Endothelial cell of umbilical vein (primary cell): ENCODE measurements at regions not wholly inside any gene's neighbourhood (a gene's known extent, or its start where the extent isn't known, plus 50 kb on each side); places are given as distances from the start of the nearest gene placed in this dataset.

Experiments
- BruUV-seq: library from RNA; stranded (reverse); fragments of 400-500 nt; replicated peaks from 2 replicates; lab custom pipeline; 2021; lab: Mats Ljungman, UMichigan
- CTCF ChIA-PET: fragments of 300-600, 350-600 bp; sonication (Branson Sonifier 250); formaldehyde crosslinking; loops from one replicate; lab custom pipeline; 2021; ENCODE audit warnings: antibody characterized with exemption, inconsistent platforms; lab: Charles Lee
- POLR2A ChIA-PET: fragments of 300-600, 350-600 bp; sonication (Branson Sonifier 250); formaldehyde crosslinking; loops from one replicate; lab custom pipeline; 2021; ENCODE audit warnings: antibody characterized with exemption, inconsistent platforms; lab: Charles Lee
- DNase-seq: peaks from one replicate; pipeline ENCODE4 v3.0.0-alpha.2; 2011; ENCODE audit warnings: low read depth, low spot score
- FAIRE-seq: peaks from 2 replicates; lab custom pipeline; 2011; peaks lifted over from hg19 to GRCh38; lab: Jason Lieb, UNC
- H2AFZ ChIP-seq: 2 replicates; pipeline ENCODE4 v1.6.0; 2012; ENCODE audit warnings: low read depth, low read length, control low read depth, inconsistent platforms
- H3K27ac ChIP-seq: 2 replicates; pipeline ENCODE4 v1.5.1; 2011; ENCODE audit warnings: low read depth, mild to moderate bottlenecking, control low read depth, low read length, moderate library complexity; ENCODE audit not compliant: insufficient read depth
- H3K27me3 ChIP-seq, 2 experiments: 2 replicates each; pipeline versions ENCODE4 v1.6.0 to v1.6.1; 2011; ENCODE audit warnings: low read length in 2 of 2, mixed read lengths in 1 of 2; ENCODE audit not compliant: control insufficient read depth in 2 of 2, insufficient read depth in 2 of 2
- H3K36me3 ChIP-seq, 2 experiments: 2 replicates in 1 of 2; 3 replicates in 1 of 2; pipeline ENCODE4 v1.5.1; 2011; ENCODE audit warnings: low read length in 2 of 2, mild to moderate bottlenecking in 1 of 2, moderate library complexity in 1 of 2; ENCODE audit not compliant: control insufficient read depth in 2 of 2, insufficient read depth in 2 of 2; ENCODE audit errors: extremely low read depth in 1 of 2
- H3K4me1 ChIP-seq: 3 replicates; pipeline ENCODE4 v1.5.1; 2011; ENCODE audit warnings: mild to moderate bottlenecking, low read length; ENCODE audit not compliant: control insufficient read depth, insufficient read depth; ENCODE audit errors: extremely low read depth
- H3K4me2 ChIP-seq: 2 replicates; pipeline ENCODE4 v1.6.1; 2011; ENCODE audit warnings: low read length, control low read depth, mixed read lengths; ENCODE audit not compliant: insufficient read depth
- H3K4me3 ChIP-seq, 3 experiments: fragments of 200-600 bp in 1 of 3; sonication (generic), shearing (Covaris generic) in 1 of 3; replicated peaks in 1 of 3; 2 replicates each; pipeline ENCODE4 v1.5.1; 2011 to 2016; ENCODE audit warnings: control low read depth in 3 of 3, low read length in 3 of 3, mild to moderate bottlenecking in 2 of 3, inconsistent platforms in 1 of 3, low read depth in 1 of 3, moderate library complexity in 1 of 3; ENCODE audit not compliant: insufficient read depth in 1 of 3
- H3K79me2 ChIP-seq: 2 replicates; pipeline ENCODE4 v1.6.0; 2012; ENCODE audit warnings: low read length, inconsistent platforms; ENCODE audit not compliant: control insufficient read depth, insufficient read depth
- H3K9ac ChIP-seq: replicated peaks from 2 replicates; pipeline ENCODE3; 2011; ENCODE audit warnings: low read length, control low read depth; ENCODE audit not compliant: insufficient read depth; ENCODE audit errors: extremely low read depth
- H3K9me1 ChIP-seq: replicated peaks from 3 replicates; pipeline ENCODE4 v1.6.0; 2011; ENCODE audit warnings: mild to moderate bottlenecking, low read length; ENCODE audit not compliant: control insufficient read depth, insufficient read depth; ENCODE audit errors: extremely low read depth
- H3K9me3 ChIP-seq: replicated peaks from 2 replicates; pipeline ENCODE4 v1.5.1; 2012; ENCODE audit warnings: low read length, inconsistent platforms; ENCODE audit not compliant: control insufficient read depth, insufficient read depth
- H4K20me1 ChIP-seq: replicated peaks from 2 replicates; pipeline ENCODE3; 2011; ENCODE audit warnings: mild to moderate bottlenecking, low read length; ENCODE audit not compliant: control insufficient read depth, insufficient read depth; ENCODE audit errors: extremely low read depth
- CTCF ChIP-seq, 2 donors: IDR thresholded peaks; 1 replicate in 1 of 2; 2 replicates in 1 of 2; pipeline ENCODE4 v1.5.1; 2011; ENCODE audit warnings: low read length in 2 of 2, mild to moderate bottlenecking in 2 of 2, moderate library complexity in 2 of 2, control low read depth in 1 of 2, inconsistent platforms in 1 of 2, low read depth in 1 of 2; ENCODE audit not compliant: insufficient read depth in 1 of 2; ENCODE audit errors: extremely low read depth in 1 of 2
- EZH2 ChIP-seq: IDR thresholded peaks from 2 replicates; pipeline ENCODE4 v1.6.1; 2012; ENCODE audit warnings: borderline replicate concordance, low read depth, mild to moderate bottlenecking, moderate library complexity, low read length, inconsistent platforms; ENCODE audit not compliant: severe bottlenecking
- FOS ChIP-seq: IDR thresholded peaks from 2 replicates; pipeline ENCODE4 v1.6.1; 2011; ENCODE audit warnings: mild to moderate bottlenecking, low read length, moderate library complexity, borderline replicate concordance; ENCODE audit not compliant: insufficient read depth
- GATA2 ChIP-seq: IDR thresholded peaks from 2 replicates; pipeline ENCODE4 v1.7.0; 2011; ENCODE audit warnings: low read depth, mild to moderate bottlenecking, moderate library complexity, mixed read lengths, low read length; ENCODE audit not compliant: insufficient read length, insufficient read depth
- JUN ChIP-seq: IDR thresholded peaks from 2 replicates; pipeline ENCODE4 v1.6.1; 2011; ENCODE audit warnings: borderline replicate concordance, low read depth; ENCODE audit not compliant: insufficient read length, insufficient read depth
- MAX ChIP-seq: IDR thresholded peaks from 2 replicates; pipeline ENCODE4 v1.6.1; 2011; ENCODE audit not compliant: insufficient read depth, insufficient read length
- MYC ChIP-seq: IDR thresholded peaks from one replicate; pipeline ENCODE4 v1.6.1; 2011; ENCODE audit warnings: mild to moderate bottlenecking, low read depth, low read length
- POLR2A ChIP-seq: IDR thresholded peaks from 2 replicates; pipeline ENCODE4 v1.6.1; 2012; ENCODE audit warnings: low read depth, mild to moderate bottlenecking, control low read depth, low read length
- POLR2AphosphoS5 ChIP-seq: IDR thresholded peaks from 2 replicates; pipeline ENCODE4 v1.6.1; 2012; ENCODE audit warnings: low read depth, mild to moderate bottlenecking, control low read depth, low read length, moderate library complexity; ENCODE audit not compliant: insufficient read depth
- dilution Hi-C: fragments of 300-500 bp; cut with MboI; formaldehyde crosslinking; loops from one replicate; pipeline ENCODE4 v1.15.0; 2019; ENCODE audit warnings: low sequenced_read_pairs; ENCODE audit not compliant: extremely low pct_ligation_motif_present
- intact Hi-C: fragments of 100-400 bp; cut with micrococcal nuclease; formaldehyde crosslinking; loops from one replicate; pipeline ENCODE4 v1.10.0; 2022

DNA sequence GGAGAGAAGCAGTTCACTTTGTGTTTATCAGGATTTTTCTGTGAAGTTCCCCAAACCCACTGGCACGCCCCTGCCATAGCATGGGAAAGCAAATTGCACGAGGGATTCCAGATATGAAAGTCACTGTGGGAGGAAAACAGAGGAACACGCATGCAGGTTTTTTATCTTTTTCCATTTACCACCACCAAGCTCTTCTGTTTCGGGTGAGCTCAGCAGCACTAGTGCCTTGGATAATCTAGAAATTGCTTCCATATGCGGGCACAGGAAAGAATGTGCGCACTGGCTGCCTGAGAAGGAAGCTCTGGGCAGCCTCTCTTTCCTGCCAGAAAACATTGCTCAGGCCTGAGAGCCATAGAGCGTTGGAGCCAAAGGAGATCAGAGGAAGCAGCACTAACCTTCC is 65.9 kb upstream of the WIPF1 start:
- FAIRE-seq (peak; percentile 92), DNase-seq (peak; percentile 68)
- intact Hi-C loops (no loop called here), dilution Hi-C loops (no loop called here)
- CTCF ChIA-PET = interaction anchor here (0.6 to 1.5 kb wide), 8 partner anchors 9 to 108 kb away, joined by 3 to 6 read pairs (median 4); no protein-coding TSS in a partner anchor
- Histone ChIP-seq H3K4me1 (peaks cover 14% of the 10 kb centered on the region), H3K27ac (no peak overlapping the region), H4K20me1 (no peaks in the 10 kb centered on the region), H3K27me3 (no peaks in the 10 kb centered on the region), H3K4me3 (no peak overlapping the region), H3K36me3 (no peaks in the 10 kb centered on the region), H3K9ac (no peak overlapping the region), H3K9me1 (no peaks in the 10 kb centered on the region), H2AFZ (no peak overlapping the region), H3K4me2 (no peak overlapping the region), H3K79me2 (no peaks in the 10 kb centered on the region), H3K9me3 (no peaks in the 10 kb centered on the region)
- no peak for TF ChIP-seq POLR2A
- TF ChIP-seq GATA2 = no peak
- POLR2A ChIA-PET = interaction anchor here (0.6 kb wide), 1 partner anchor 106 kb away, joined by 4 read pairs; no protein-coding TSS in a partner anchor
- BruUV-seq = no TSS peak

- H3K4me1 ChIP-seq = peaks cover 14% of the 10 kb centered on the region
- no peak overlapping the region for H3K27ac ChIP-seq
- BruUV-seq = no TSS peak
These were observed 65.3 kb upstream of the WIPF1 start for GRCh38 chr2:174662859-174663258.

More at GRCh38 chr2:174662859-174663258, 65.3 kb upstream of the WIPF1 start:
- no peaks in the 10 kb centered on the region for H3K36me3 ChIP-seq
- CTCF ChIA-PET = interaction anchor here (0.6 to 1.5 kb wide), 5 partner anchors 19 to 108 kb away, joined by 3 to 6 read pairs (median 4); no protein-coding TSS in a partner anchor
- POLR2A ChIA-PET = no interaction called here
- dilution Hi-C loops (no loop called here), intact Hi-C loops (no loop called here)
- TF ChIP-seq MAX (no peak), EZH2 (no peak), CTCF (IDR thresholded peaks at IDR 0.05; ENCODE audit: extremely low read depth in 1 of 2, insufficient read depth in 1 of 2, low read depth in 1 of 2, low read length in 2 of 2) (no peak), POLR2A (no peak), MYC (no peak), JUN (no peak), POLR2AphosphoS5 (no peak), FOS (no peak), GATA2 (no peak)
- no peak overlapping the region for H3K9ac ChIP-seq
- no peaks in the 10 kb centered on the region for H4K20me1 ChIP-seq
- H3K4me3 ChIP-seq = no peak overlapping the region
- FAIRE-seq (no peak), DNase-seq (no peak)
- H3K9me3 ChIP-seq = no peaks in the 10 kb centered on the region
- H2AFZ ChIP-seq = no peak overlapping the region
- no peaks in the 10 kb centered on the region for H3K27me3 ChIP-seq
- no peaks in the 10 kb centered on the region for H3K79me2 ChIP-seq
- H3K4me2 ChIP-seq = no peak overlapping the region
- H3K9me1 ChIP-seq = no peaks in the 10 kb centered on the region
